GM10266 (cell line): ENCODE measurements at regions not wholly inside any gene's neighbourhood (a gene's known extent, or its start where the extent isn't known, plus 50 kb on each side); places are given as distances from the start of the nearest gene placed in this dataset.
"Not testable (repeated sequence)": the region's sequence is repeated elsewhere in the genome, so short reads cannot be mapped to it uniquely, and the experiment has no call there.

Experiments used
- DNase-seq: peaks from one replicate; pipeline ENCODE4 v3.0.0; 2012; ENCODE audit errors: extremely low spot score
- CTCF ChIP-seq: IDR thresholded peaks from 2 replicates; pipeline ENCODE4 v1.5.1; 2012; ENCODE audit warnings: mild to moderate bottlenecking, low read depth; ENCODE audit not compliant: control insufficient read depth, insufficient read depth; ENCODE audit errors: missing control alignments

DNA sequence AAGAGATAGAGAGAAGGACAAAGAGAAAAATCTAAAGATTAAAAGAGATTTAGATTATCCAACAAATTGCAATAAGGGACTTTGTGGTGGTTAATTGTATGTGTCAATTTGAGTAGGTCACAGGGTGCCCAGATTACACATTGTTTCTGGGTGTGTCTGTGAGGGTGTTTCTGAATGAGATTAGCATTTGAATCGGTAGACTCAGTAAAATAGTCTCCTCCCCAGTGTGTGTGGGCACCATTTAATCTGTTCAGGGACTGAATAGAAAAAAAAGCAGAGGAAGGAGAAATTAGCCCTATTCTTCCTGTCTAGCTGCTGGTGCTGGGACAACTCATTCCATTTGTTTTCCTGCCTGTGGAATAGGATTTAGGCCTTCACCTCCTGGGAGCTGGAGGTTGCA lies 339.8 kb upstream of the EPHA4 start:
- TF ChIP-seq CTCF = no peak
- DNase-seq = no peak

GRCh38 chr2:221911321-221911720 lies 339.2 kb upstream of the EPHA4 start:
- TF ChIP-seq CTCF = no peak
- DNase-seq = no peak

GRCh38 chr2:221908518-221908917 lies 336.4 kb upstream of the EPHA4 start:
- no peak for TF ChIP-seq CTCF
- DNase-seq = no peak

DNA sequence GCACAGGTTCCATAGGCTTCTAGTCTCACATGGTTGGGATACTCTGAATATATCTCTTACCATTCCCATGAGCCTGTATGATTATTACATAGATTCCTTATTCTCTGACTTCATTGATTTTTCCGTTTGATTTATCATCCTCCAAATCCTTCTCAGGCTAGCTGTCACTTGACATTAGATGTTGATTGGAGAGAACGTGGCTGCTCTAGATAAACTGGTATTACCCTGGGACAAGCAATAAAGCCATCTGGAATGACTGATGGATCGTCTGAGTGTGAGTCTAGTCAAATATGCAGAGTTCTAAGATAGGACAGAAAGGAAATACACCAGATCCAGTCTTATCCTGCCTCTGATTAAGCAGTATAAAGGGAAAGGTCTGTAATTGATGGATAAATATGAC lies 325.6 kb upstream of the EPHA4 start:
- DNase-seq = no peak
- TF ChIP-seq CTCF = no peak

DNA sequence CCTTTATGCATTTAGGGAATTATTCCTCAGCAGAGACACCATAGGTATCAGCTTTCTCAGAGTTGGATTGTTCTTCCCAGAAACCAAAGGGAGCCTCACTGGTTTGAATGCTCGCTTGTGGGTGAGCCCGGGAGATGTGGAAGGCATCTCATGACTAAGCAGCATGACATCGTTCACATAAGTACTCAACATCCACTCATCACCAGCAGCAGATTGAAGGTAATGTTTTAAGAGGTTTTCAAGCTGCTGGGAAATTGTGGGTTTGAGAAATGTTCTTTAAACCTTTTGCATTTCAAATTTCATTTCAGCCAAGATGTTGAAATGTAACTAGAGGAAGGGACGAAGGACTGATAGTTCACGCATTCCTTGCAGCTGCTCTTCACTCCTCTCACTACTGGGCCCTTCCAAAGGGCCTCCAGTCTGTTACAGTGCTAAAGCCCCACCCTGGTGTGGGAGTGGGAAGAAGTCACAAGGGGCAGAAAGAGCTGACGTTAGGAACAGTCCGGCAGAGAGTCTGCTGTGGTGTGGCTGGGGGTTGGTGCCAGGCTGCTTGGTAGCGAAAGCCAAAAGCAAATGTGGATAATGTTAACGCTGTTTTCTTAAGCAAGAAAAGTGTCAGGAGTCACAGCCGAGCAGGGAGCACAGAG lies 324.5 kb upstream of the EPHA4 start:
- TF ChIP-seq CTCF = no peak

DNA sequence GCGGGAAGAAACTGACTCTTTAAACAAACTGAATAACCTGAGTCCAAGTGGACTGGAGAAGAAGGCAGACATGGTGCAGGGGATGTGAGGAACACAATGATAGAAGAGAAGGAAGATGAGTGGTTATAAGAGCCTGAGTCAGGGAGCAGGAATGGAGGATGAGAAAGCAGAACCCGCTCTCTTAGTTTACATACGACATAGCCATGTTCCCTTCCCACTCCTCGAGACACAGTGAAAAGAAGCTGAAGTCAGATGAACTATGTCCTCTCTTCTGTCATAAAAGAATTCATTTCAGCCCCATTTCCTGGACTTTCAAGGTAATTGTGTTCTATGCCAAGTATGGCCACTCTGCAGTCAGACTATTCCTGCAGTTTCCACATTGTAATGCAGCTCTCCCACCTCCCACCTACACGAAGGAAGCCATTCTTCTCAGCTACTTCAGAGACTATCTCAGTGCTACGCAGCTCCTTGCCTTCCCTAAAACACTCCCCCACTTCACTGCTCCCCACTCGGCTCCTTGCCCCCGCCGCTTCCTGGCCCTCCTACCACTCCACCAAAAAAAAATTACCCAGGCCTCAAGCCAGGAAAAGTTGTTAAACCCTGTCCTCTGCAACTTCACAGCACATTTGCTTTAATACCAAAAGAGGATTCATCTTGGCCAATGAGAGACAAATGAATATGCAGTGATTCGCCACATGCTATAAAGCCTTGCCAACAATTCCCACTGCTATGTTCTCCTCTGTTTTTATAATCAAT lies 323.4 kb upstream of the EPHA4 start:
- no peak for TF ChIP-seq CTCF
- no peak for DNase-seq

More for the DNA sequence above, 324.5 kb upstream of the EPHA4 start:
- DNase-seq = no peak

DNA sequence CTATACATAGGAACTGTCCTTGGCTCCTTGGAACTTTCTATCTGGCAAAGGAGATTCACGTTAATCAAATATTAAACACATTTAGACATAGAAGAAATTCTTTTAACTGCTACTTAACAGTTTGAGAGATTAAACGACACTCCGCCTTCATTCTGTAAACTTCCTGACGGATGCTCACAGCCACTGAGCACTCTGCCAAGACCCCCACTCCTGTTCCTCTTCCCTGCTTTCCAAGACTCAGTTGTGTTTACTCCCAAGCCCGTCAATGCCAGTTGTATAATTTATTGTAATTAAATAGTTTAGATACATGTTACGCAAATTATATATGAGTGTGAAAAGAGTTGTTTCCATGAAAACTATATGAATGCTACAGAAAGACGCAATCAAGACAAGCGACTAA lies 321.4 kb upstream of the EPHA4 start:
- TF ChIP-seq CTCF = no peak

DNA sequence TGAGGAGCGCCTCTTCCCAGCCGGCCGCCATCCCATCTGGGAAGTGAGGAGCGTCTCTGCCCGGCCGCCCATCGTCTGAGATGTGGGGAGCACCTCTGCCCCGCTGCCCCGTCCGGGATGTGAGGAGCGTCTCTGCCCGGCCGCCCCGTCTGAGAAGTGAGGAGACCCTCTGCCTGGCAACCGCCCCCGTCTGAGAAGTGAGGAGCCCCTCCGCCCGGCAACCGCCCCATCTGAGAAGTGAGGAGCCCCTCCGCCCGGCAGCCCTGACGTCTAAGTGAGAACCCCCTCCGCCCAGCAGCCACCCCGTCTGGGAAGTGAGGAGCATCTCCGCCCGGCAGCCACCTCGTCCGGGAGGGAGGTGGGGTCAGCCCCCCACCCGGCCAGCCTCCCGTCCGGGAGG lies 319.9 kb upstream of the EPHA4 start:
- DNase-seq = not testable (repeated sequence)

More for the DNA sequence above, 321.4 kb upstream of the EPHA4 start:
- DNase-seq = no peak
